ENCODE measurements at regions not wholly inside any gene's neighbourhood (a gene's known extent, or its start where the extent isn't known, plus 50 kb on each side); places are given as distances from the start of the nearest gene placed in this dataset.

DNA sequence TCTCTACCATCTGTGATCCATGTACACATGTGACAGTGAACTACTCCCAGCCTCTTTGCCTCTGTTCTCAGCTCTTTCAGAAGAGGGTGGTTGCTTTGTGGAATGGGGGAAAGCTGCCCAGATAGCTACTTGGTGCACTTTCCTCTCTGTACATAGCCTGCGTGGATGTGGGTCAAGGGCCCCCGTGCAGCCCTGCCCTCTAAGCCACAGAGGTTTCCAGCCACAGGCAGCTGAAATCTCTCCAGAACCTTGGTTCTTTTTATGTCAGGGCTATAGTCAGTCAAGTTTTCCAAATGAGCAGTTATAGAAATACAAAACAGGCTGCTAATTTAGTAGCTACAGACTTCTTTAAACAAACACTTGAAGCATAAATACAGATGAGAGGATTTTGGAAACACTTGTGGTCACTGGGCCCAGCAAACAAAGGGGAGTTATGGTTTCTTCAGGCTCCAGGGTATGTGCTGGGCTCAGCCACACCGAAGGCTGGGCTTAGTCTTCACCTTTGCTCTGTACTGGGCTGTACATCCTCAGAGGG is 199.7 kb upstream of the ASIC2 start:
- H3K27me3 ChIP-seq, result no peaks in the 10 kb centered on the region
- intact Hi-C loops (cut with DNase I), result no loop called here
- H3K27ac ChIP-seq, result no peak overlapping the region
- DNase-seq (no peak), ATAC-seq (no peak)
- H3K4me3 ChIP-seq, result no peak overlapping the region
- peaks cover 0 to 7% (median 0%) of the 10 kb centered on the region in 12 donors for H3K4me1 ChIP-seq
- 40 to 76% (median 73%) methylated on average over 3 of the region's 3 CpGs for WGBS, 4 donors
- no peak for TF ChIP-seq POLR2A (IDR thresholded peaks at IDR 0.05)
- TF ChIP-seq, protein P1, sequence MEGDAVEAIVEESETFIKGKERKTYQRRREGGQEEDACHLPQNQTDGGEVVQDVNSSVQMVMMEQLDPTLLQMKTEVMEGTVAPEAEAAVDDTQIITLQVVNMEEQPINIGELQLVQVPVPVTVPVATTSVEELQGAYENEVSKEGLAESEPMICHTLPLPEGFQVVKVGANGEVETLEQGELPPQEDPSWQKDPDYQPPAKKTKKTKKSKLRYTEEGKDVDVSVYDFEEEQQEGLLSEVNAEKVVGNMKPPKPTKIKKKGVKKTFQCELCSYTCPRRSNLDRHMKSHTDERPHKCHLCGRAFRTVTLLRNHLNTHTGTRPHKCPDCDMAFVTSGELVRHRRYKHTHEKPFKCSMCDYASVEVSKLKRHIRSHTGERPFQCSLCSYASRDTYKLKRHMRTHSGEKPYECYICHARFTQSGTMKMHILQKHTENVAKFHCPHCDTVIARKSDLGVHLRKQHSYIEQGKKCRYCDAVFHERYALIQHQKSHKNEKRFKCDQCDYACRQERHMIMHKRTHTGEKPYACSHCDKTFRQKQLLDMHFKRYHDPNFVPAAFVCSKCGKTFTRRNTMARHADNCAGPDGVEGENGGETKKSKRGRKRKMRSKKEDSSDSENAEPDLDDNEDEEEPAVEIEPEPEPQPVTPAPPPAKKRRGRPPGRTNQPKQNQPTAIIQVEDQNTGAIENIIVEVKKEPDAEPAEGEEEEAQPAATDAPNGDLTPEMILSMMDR (IDR thresholded peaks at IDR 0.05), result no peak
- H3K9me3 ChIP-seq, result no peaks in the 10 kb centered on the region
- no peaks in the 10 kb centered on the region for H3K36me3 ChIP-seq

GRCh38 chr17:33493566-33493965 is 200.5 kb upstream of the ASIC2 start:
- TF ChIP-seq POLR2A (IDR thresholded peaks at IDR 0.05), result no peak
- TF ChIP-seq, protein P1 (IDR thresholded peaks at IDR 0.05), result no peak
- DNase-seq (no peak), ATAC-seq (peak in 1 of 4 donors; percentile 29)
- no peaks in the 10 kb centered on the region for H3K36me3 ChIP-seq
- no peaks in the 10 kb centered on the region for H3K27me3 ChIP-seq
- peaks cover 0 to 7% (median 0%) of the 10 kb centered on the region in 12 donors for H3K4me1 ChIP-seq
- intact Hi-C loops (cut with DNase I), result no loop called here
- peak overlapping the region in 1 of 12 donors; percentile 20 for H3K27ac ChIP-seq
- H3K9me3 ChIP-seq, result no peaks in the 10 kb centered on the region
- 52 to 67% (median 59%) methylated on average over 5 of the region's 5 CpGs for WGBS, 4 donors
- no peak overlapping the region for H3K4me3 ChIP-seq

DNA sequence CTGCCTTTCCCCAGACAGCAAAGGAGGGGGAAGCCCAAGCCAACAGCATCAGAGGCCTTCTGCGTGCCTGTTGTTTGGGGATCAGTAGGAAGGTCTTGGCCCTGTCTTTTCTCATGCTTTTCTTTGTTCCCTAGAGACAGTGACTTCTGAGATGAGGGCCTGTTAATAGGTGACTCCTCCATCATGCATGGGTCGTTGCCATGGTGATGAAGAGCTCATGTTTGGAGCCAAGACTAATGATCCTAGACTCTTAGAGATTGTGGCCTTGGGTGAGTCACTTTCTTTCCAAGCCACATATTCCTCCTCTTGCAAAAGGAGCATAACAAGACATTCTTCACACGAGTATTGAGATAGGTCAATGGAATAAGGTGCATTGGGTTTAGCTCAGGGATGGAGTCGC is 201.1 kb upstream of the ASIC2 start:
- Histone ChIP-seq H3K4me1 (peaks cover 0 to 7% (median 0%) of the 10 kb centered on the region in 12 donors), H3K36me3 (no peaks in the 10 kb centered on the region), H3K27me3 (no peaks in the 10 kb centered on the region), H3K9me3 (no peaks in the 10 kb centered on the region), H3K27ac (no peak overlapping the region), H3K4me3 (no peak overlapping the region)
- intact Hi-C loops (cut with DNase I), result no loop called here
- ATAC-seq (peak in 1 of 4 donors; percentile 49), DNase-seq (no peak)
- TF ChIP-seq POLR2A (IDR thresholded peaks at IDR 0.05), result no peak
- TF ChIP-seq, protein P1 (IDR thresholded peaks at IDR 0.05), result no peak
- 75 to 85% (median 78%) methylated on average over 4 of the region's 4 CpGs for WGBS, 4 donors

DNA sequence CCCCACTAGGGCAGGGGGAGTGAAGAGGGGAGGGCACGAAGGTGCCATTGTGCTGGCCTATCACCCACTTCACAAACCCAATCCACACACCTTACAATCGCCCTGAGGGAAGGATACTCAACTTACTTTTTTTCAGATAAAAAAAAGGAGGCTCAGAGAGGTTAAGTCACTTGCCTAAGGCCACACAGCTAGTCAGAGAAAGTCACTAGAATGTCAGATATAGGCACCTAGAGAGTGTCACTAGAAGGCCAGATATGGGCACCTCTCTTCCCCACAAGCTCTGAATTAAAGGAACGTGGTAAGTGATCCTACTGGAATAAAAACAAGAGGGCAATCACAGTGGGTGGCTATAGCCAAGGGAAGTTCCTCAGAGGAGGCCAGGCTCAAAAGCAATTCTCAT is 204.5 kb upstream of the ASIC2 start:
- no peak overlapping the region for H3K4me3 ChIP-seq
- ATAC-seq, result no peak
- peaks cover 0 to 12% (median 0%) of the 10 kb centered on the region in 12 donors for H3K4me1 ChIP-seq
- no peak for DNase-seq
- no peaks in the 10 kb centered on the region for H3K36me3 ChIP-seq
- H3K27ac ChIP-seq, result no peak overlapping the region
- no peaks in the 10 kb centered on the region for H3K9me3 ChIP-seq
- WGBS, 4 donors, result 64 to 77% (median 71%) methylated on average over 3 of the region's 3 CpGs
- intact Hi-C loops (cut with DNase I), result no loop called here
- no peak for TF ChIP-seq POLR2A (IDR thresholded peaks at IDR 0.05)
- TF ChIP-seq, protein P1 (IDR thresholded peaks at IDR 0.05), result no peak
- H3K27me3 ChIP-seq, result no peaks in the 10 kb centered on the region

Data from heart left ventricle (tissue), 16 donors.